NCI-H1048 (cell line): ENCODE measurements at regions not wholly inside any gene's neighbourhood (a gene's known extent, or its start where the extent isn't known, plus 50 kb on each side); places are given as distances from the start of the nearest gene placed in this dataset.
"Not testable (repeated sequence)": the region's sequence is repeated elsewhere in the genome, so short reads cannot be mapped to it uniquely, and the experiment has no call there.

Source experiments
- DNase-seq: peaks from one replicate; lab custom pipeline; 2025; lab: John Stamatoyannopoulos, UW

DNA sequence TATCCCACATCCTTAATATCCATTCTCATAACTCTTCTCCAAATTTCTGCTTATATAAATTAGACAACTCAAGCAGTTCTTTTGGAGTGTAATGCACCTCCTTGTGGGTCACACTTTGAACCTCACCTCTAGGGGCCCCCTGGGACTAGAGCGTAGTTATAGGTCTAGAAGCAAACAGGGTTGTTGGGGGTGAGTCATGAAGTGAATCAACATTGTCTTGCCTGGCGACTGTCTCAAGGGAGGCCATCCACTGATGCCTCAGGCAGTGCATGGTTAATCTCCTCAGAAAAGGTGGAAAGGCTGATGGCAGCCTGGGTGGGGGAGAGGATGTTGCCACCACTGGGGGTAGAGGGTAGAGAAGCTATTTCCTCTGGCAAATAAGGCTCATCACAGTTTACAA is 129.1 kb downstream of the TNFRSF21 start:
- DNase-seq = no peak

DNA sequence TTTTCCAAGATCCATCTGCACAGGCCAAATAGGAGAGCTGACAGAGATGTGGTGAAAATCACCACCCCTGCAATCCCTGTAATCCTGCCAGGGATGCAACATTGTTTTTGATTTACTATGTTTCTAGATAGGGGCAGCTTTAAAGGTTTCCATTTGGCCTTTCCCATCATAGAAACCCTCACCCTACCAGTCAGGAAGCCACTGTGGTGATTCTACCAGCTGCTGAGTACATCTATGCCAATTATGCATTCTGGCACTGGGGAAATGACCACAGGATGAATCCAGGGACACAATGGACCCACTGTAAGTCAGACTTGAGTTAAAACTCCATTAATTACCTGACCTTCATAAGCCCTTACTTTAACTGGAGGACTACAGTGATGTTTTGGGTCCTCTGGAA is 130.4 kb downstream of the TNFRSF21 start:
- DNase-seq = no peak

DNA sequence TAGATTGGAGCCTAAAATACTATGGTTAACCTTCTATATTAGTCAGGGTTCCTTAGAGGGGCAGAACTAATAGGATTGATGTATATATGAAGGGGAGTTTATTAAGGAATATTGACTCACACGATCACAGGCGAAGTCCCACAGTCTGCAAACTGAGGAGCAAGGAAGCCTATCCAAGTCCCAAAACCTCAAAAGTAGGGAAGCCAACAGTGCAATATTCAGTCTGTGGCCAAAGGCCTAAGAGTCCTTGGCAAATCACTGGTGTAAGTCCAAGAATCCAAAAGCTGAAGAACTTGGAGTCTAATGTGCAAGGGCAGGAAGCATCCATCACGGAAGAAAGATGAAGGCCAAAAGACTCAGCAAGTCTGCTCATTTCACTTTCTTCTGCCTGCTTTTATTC is 133.5 kb upstream of the ADGRF1 start:
- DNase-seq = no peak

DNA sequence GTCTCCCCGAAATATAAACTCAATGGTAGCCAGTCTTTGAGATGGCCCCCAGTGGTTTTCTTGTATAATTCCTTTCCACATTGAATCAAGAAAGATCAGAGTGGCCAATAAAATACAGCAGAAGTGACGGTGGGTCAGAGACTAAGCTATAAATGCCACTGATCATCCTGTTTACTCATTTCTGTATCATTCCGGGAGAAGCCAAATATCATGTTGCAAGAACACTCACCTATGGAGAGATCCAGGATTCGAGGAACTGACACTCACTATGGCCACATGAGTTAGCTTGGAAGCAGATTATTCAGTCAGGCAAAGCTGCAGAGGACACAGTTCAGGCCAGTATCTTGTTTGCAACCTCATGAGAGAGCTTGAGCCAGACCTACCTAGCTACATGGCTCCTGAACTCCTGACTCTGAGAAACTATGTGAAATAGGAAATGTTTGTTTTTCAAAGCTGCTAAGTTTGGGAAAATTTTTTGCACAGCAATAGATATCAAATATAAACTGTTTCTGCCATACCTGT is 132.4 kb upstream of the ADGRF1 start:
- DNase-seq = no peak

DNA sequence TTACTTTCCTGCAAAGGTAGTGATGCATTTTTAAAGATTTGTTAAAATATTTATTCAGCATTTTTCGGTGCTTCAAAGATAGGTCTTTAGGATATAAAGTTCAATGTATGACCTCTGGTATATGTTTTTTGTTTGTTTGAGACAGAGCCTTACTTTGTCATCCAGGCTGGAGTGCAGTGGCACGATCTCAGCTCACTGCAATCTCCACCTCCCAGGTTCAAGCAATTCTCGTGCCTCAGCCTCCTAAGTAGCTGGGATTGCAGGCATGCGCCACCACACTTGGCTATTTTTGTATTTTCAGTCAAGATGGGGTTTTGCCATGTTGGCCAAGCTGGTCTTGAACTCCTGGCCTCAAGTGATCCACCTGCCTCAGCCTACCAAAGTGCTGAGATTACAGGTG is 131.9 kb upstream of the ADGRF1 start:
- DNase-seq = not testable (repeated sequence)

DNA sequence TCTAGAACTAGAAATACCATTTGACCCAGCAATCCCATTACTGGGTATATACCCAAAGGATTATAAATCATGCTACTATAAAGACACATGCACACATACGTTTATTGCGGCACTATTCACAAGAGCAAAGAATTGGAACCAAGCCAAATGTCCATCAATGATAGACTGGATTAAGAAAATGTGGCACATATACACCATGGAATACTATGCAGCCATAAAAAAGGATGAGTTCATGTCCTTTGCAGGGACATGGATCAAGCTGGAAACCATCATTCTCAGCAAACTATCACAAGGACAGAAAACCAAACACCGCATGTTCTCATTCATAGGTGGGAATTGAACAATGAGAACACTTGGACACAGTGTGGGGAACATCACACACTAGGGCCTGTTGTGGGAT is 131.0 kb upstream of the ADGRF1 start:
- not testable (repeated sequence) for DNase-seq

DNA sequence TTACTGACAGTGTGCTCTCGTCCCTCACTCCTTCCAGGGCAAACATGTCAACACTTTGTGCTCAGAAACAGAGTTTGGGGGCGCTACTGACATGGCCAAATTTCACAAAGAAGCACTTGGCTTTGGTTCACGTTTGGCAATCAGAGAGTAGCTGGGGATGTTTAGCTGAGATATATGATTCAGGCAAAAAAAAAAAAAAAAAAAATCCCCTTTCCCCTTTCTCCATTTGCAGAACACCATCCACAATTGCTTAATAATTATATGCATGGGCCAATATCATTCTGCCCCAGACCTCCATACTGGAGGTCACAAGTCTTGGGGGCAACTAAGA is 128.4 kb upstream of the ADGRF1 start:
- no peak for DNase-seq

DNA sequence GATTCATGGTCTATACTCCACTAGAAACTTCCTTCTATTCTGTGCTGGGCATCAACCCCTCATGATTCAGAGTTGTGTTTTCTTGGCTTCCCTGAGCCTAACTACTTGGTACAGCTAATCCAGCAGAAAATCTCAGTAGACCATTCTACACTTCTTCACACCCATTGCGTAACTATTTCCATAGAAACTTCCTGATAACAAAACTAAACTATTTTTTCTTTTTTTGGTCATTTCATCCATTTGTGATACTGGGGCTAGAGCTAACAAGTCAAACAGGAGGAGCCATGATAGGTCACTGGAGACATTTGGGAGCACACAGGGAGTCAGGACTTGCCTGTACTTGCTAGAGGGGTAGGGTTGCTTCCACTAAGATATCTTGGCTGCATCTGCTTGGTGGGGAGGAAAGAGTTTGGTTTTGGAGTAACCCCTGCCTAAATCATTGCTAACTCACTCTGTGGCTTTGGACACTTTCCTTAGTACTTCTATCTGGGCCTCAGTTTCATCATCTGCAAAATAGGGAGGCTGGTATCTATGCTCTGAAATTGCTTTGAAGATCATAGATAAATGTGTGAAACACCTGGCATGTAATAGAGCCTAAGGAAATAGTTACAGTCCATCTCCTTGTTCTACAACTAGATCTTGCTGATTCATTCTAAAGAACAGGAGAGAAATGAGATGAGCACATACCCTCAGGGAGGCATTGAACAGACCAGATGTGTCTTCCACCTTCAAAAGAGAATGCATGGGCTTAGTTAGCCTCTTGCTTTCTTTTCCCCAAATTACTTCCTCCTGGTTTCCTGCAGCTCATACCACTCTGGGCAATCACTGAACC is 127.9 kb upstream of the ADGRF1 start:
- no peak for DNase-seq

DNA sequence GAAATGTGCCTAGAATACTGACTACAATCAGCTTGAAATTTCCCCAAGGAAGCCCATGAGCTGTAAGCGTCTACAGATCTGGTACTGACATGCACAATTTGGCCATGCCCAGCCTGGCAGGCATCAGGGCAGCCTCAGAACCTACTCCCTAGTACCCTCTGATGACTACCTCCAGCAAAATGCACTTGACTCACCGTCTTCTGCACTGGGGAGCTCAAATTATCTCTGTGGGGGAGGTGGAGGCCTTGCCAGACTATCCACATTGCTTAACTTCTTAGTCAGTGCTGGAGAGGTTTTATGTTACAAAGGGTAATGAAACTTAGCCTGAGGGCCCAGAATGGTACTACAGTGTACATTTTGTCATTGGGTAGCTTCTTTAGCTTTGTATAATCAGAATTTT is 126.0 kb upstream of the ADGRF1 start:
- DNase-seq = peak; percentile 5

DNA sequence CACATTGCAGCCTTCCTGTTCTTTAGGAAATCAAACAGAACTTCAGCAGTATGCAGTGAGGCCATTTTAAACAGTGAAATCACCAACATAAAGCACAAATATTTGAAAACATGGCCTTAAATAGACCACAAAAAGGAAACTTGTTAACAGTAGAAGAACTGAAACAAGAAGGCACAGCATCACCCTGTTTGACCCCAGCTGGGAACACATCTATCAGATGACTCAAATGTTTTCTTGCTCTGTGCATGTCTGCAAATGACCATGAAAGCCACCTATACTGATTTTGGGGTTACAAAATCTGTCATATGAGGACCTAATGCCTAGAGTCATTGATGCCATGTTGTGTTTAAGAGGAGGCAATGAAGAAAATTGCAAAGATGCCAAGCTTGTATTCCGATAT is 123.8 kb upstream of the ADGRF1 start:
- no peak for DNase-seq

DNA sequence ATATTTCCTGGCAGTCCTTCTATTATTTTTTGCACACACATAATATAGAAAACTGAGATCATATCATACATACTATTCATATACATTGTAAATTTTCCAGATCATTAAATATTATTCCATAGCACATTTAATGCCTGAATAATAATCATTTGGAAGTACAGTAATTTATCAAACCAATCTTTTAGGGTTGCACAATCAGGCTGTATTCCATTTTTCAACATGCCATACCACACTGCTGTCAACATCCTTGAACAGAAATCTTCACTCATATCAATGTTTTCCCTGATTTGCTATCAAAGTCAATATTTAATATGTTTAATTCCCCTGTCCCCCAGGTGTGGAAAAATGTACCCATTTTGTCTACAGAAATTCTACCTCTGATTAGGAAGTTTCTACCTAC is 122.7 kb upstream of the ADGRF1 start:
- no peak for DNase-seq

DNA sequence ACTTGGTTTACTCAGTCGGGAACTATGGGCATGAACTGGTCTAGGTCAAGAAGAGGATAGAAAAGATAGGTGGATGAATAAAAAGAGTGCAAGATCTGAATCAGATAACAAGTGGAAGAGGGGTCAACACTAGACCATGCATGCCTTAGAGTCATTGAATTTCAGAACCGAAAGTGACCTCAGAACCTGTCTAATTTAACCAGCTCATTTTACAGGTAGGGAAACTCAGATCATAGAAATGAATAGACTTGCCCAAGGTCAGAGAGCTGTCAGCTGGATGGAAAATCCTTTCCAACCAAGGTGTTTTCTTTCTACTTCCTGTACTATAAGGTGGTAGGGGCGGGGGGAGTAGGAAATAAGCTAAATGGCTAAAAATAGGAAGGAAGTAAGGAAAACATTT is 121.4 kb upstream of the ADGRF1 start:
- no peak for DNase-seq

DNA sequence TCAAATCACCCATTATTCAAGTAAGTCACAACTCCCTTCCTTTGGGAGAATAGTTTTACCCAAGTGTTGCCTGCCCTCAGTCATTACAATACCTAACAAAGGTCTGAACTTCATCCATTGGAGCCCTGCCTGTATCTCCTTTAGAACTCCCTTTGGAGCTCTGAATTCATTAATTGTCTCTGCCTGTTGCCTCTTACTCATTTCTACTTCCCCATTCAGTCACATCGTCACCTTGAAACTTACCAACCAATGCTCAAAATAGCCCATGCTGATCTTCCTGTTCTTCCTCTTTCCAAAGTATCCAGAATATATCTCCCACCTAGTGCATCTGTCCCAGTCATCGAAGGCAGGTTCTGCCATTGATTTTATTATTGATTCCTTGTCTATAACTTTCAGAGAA is 120.7 kb upstream of the ADGRF1 start:
- no peak for DNase-seq

DNA sequence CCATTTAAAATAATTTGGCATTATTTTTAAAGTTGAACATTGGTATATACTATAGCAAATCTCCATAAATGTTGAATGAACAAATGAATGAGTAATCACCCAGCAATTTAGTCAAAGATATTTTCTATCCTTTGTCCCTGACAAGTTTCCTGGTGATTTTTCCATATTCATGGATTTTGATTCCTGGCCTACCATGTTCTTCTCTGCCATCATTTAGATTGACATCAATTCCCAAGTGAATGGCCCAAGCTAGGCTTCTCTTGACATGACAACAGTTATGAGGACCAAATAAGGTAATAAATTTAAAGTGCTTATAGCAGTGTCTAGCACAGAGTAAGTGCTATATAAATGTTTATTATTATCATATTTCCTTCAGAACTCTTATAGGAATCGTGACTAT is 120.1 kb upstream of the ADGRF1 start:
- no peak for DNase-seq

DNA sequence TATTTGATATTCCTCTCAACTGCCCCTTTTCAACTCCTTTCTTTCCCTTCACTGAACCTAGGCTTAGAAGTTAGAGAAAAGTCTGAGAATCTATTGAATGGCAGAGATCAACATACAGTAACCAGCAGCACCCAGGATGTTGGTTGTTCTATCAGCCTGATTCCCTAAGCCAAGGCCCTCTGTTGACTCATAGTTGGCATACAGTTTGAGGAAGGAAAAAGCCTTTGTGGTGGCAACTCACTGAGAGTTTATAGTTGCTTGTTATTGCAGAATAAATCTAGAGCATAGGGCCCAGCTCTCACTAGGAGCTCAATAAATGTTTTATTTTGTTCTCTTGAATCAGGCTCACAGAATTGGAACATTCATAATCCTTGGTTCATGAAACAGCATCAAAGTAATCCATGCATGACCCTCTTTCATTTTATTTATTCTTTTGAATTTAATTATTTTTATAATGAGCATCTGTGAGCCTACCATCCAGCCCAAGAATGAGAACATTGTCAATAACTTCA is 119.1 kb upstream of the ADGRF1 start:
- DNase-seq = no peak

DNA sequence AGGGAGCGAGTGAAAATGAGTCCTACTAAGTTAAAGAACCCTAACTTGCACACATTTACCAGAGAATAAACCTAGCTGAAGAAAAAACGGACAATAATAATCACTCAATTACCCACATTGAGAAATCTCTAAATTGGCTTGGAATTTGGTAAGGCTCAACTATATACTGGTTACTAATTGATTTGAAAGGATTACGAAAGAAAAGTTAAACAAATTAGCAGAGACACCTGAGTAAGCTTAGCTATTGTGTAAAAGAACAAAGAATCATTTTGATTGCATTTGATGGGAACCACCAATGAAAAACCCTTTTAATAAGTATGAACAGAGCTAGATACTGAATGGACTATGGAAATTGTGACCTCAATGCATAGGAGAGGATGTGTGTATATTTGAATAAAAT is 118.6 kb upstream of the ADGRF1 start:
- no peak for DNase-seq

DNA sequence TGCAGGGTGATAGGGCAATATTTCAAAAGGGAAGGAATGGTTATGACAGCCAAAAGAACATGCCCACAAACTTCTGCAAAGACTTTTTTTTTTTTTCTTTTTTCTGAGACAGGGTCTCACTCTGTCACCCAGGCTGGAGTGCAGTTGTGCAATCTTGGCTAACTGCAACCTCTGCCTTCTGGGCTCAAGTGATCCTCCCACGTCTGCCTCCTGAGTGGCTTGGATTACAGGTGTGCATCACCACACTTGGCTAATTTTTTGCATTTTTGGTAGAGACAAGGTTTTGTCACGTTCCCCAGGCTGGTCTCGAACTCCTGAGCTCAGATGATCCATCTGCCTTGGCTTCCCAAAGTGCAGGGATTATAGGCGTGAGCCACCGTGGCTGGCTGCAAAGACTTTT is 117.6 kb upstream of the ADGRF1 start:
- DNase-seq = no peak

DNA sequence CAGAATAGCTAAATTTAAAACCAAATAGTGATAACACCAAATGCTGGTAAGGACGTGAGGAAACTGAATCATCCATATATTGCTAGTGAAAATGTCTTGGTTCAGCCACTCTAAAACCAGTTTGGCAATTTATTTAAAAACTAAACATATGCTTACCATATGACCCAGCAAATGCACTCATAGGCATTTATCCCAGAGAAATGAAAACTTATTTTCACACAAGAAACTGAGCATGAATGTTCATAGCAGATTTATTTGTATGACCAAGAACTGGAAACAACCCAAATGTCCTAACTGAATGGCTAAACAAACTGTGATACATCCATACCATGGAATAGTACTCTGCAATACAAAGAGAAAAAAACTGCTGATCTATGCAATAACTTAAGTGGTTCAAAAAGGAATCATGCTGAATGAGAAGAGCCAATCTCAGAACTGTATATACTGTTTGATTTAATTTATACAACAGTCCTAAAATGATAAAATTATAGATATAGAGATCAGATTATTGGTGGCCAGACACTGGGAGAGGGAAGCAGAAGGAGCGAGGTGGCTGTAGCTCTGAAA is 115.6 kb upstream of the ADGRF1 start:
- no peak for DNase-seq

DNA sequence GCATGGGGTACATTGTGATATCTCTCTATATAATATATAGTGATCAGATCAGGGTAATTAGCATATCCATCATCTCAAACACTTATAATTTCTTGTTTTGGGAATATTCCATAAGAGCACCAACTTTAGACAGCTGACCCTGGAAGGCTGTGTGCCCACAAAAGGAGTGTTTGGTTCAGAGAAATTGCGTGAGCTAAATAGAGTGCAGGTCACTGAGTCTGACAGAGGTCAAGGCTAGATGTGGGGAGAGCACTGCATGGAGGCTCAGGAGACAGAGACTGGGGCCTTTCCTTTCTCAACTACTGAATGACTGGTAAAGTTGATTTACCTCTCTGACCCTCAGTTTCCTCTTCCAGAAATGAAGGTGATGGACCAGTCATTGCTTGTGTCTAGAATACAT is 114.9 kb upstream of the ADGRF1 start:
- no peak for DNase-seq

DNA sequence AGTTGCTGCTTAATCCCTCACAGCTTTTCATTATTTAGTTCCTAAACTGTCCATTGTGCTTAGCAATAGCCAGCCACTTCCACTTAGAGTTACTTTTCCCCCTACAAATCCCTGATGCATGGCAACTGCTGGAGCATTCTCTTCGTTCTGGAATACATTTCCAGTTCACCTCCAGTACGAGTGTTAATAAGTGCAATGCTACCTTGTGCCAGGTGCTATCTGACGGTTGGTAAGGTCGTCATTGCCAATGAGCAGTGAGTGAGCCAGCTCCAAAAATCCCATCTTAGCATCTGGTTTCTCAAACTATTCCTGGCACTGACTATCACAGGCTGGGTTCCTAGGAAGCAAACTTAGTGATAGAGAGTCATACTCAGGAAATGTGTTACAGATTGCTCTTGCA is 114.1 kb upstream of the ADGRF1 start:
- no peak for DNase-seq

DNA sequence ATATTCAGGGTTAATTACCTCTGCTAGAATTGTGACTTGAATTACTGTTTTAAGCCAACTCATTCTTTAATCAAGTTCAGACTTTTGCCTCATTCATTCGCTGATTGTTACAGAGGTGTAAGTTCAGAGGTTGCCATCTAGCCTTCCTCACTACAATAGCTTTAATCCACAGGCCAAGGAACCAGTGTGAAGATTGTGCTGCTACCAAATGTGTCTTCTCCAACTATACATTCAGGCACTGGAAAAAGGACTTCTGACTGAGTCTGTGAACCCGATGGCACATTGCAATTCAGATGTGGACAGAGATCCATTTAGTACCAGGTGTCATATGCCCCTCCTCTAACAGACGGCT is 111.2 kb upstream of the ADGRF1 start:
- DNase-seq = no peak

DNA sequence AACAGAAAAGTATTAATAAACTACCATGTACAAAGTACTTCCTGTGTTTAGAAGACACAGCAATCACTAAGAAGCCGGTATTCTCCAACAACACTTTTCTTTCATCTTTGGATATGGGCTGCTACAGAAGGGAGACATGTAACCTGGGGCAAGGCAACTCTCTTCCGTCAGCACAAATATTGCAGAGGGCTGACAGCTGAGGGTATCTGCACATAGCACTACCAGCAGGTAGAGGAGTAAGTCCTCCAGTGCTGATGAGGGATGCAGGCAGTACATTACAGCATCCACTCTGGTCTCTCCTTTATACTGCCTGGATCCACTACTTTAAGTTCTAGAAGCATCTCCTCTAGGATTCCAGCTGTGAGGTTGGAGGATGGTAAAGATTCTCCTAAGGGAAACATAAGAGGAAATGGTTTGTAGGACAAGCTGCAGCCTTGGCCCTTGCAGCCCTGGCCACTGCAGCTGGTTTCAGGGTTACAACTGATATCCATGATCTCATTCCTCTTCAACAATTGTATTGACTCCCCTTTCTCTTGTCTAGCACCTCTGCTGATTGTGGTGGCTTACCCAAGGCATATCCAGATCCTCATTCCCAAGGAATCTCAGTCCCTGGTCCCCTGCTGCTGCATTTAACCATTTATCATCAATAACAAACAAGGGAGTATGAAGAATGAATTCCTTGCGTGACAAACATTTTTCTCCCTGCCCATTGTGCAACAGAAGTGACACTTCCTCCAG is 110.7 kb upstream of the ADGRF1 start:
- DNase-seq = no peak

DNA sequence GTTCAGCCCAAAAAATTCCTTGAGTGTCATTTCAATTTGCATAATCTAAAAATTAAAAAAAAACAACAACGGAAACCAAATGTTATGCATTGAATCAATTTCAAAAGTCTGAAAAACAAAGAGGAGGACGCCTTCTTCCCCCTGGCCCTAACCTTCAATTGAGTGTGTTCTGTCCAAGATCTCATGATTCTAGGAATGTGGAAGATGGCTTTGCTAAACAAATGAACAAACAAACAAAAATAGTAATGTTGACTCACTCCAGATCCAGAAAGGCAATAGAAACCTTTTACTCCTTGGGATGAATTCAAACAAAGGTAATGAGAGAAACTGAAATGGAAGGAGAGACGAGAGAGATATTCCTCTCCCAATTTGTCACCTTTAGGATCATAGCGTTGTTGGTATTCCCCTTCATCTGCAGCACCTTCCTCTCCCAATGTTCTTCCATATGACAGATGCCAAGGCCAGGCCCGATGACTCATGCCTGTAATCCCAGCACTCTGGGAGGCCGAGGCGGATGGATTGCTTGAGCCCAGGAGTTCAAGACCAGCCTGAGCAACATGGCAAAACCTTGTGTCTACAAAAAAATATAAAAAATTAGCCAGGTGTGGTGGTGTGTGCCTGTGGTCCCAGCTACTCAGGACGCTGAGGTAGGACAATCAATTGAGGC is 109.2 kb upstream of the ADGRF1 start:
- no peak for DNase-seq
